Neural crest cell (in vitro differentiated cells): ENCODE measurements at regions not wholly inside any gene's neighbourhood (a gene's known extent, or its start where the extent isn't known, plus 50 kb on each side); places are given as distances from the start of the nearest gene placed in this dataset.

Experiments used
- DNase-seq: peaks from one replicate; pipeline ENCODE4 v3.0.0; 2021; ENCODE audit warnings: low read depth, mixed read lengths, low spot score
- H3K27ac Mint-ChIP-seq: one replicate; pipeline ENCODE4 v1.8.0; 2021; ENCODE audit warnings: mild to moderate bottlenecking, mixed read lengths; ENCODE audit not compliant: unreplicated experiment
- H3K27me3 Mint-ChIP-seq: 2 replicates; pipeline ENCODE4 v1.8.0; 2021; ENCODE audit warnings: low read depth, mild to moderate bottlenecking, mixed read lengths
- H3K36me3 Mint-ChIP-seq: 2 replicates; pipeline ENCODE4 v1.8.0; 2021; ENCODE audit warnings: low read depth, mild to moderate bottlenecking, mixed read lengths
- H3K4me1 Mint-ChIP-seq: 2 replicates; pipeline ENCODE4 v1.8.0; 2021; ENCODE audit warnings: mixed read lengths
- H3K4me3 Mint-ChIP-seq: one replicate; pipeline ENCODE4 v1.8.0; 2021; ENCODE audit warnings: mild to moderate bottlenecking, mixed read lengths
- H3K9me3 Mint-ChIP-seq: 2 replicates; pipeline ENCODE4 v1.8.0; 2021; ENCODE audit warnings: mixed read lengths
- TF ChIP-seq, protein P1 (sequence below): fragments of 200-600 bp; sonication (generic); conservative IDR thresholded peaks from 2 replicates; pipeline ENCODE4 v1.5.0; 2021; ENCODE audit warnings: antibody characterized with exemption, mild to moderate bottlenecking

GRCh38 chr5:56745864-56746263 is 69.5 kb upstream of the MAP3K1 start:
- Mint-ChIP-seq H3K9me3 (peaks cover 11% of the 10 kb centered on the region), H3K36me3 (no peaks in the 10 kb centered on the region), H3K27ac (no peak overlapping the region), H3K4me1 (no peaks in the 10 kb centered on the region), H3K4me3 (no peak overlapping the region), H3K27me3 (no peaks in the 10 kb centered on the region)
- TF ChIP-seq, protein P1, sequence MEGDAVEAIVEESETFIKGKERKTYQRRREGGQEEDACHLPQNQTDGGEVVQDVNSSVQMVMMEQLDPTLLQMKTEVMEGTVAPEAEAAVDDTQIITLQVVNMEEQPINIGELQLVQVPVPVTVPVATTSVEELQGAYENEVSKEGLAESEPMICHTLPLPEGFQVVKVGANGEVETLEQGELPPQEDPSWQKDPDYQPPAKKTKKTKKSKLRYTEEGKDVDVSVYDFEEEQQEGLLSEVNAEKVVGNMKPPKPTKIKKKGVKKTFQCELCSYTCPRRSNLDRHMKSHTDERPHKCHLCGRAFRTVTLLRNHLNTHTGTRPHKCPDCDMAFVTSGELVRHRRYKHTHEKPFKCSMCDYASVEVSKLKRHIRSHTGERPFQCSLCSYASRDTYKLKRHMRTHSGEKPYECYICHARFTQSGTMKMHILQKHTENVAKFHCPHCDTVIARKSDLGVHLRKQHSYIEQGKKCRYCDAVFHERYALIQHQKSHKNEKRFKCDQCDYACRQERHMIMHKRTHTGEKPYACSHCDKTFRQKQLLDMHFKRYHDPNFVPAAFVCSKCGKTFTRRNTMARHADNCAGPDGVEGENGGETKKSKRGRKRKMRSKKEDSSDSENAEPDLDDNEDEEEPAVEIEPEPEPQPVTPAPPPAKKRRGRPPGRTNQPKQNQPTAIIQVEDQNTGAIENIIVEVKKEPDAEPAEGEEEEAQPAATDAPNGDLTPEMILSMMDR = no peak
- DNase-seq = no peak

GRCh38 chr5:56740868-56741267 is 74.5 kb upstream of the MAP3K1 start:
- H3K4me1 Mint-ChIP-seq = peaks cover 14% of the 10 kb centered on the region
- no peak overlapping the region for H3K27ac Mint-ChIP-seq
- DNase-seq = no peak
- TF ChIP-seq, protein P1 = no peak
- no peaks in the 10 kb centered on the region for H3K27me3 Mint-ChIP-seq
- H3K9me3 Mint-ChIP-seq = peaks cover 4% of the 10 kb centered on the region
- H3K4me3 Mint-ChIP-seq = no peak overlapping the region
- no peaks in the 10 kb centered on the region for H3K36me3 Mint-ChIP-seq

- Mint-ChIP-seq H3K27ac (no peak overlapping the region), H3K36me3 (no peaks in the 10 kb centered on the region), H3K4me3 (no peak overlapping the region), H3K9me3 (peaks cover 4% of the 10 kb centered on the region), H3K27me3 (no peaks in the 10 kb centered on the region), H3K4me1 (peaks cover 21% of the 10 kb centered on the region)
- no peak for DNase-seq
- TF ChIP-seq, protein P1 = no peak
Observed at GRCh38 chr5:56739990-56740389, 75.4 kb upstream of the MAP3K1 start.

GRCh38 chr5:56737951-56738606 is 77.3 kb upstream of the MAP3K1 start:
- DNase-seq = no peak
- Mint-ChIP-seq H3K36me3 (no peaks in the 10 kb centered on the region), H3K27ac (no peak overlapping the region), H3K27me3 (no peaks in the 10 kb centered on the region), H3K4me1 (peaks cover 40% of the 10 kb centered on the region), H3K4me3 (no peak overlapping the region), H3K9me3 (peaks cover 5% of the 10 kb centered on the region)
- TF ChIP-seq, protein P1 = no peak

- Mint-ChIP-seq H3K9me3 (peaks cover 10% of the 10 kb centered on the region), H3K4me1 (peaks cover 43% of the 10 kb centered on the region), H3K27me3 (no peaks in the 10 kb centered on the region), H3K27ac (no peak overlapping the region), H3K36me3 (no peaks in the 10 kb centered on the region), H3K4me3 (no peak overlapping the region)
- TF ChIP-seq, protein P1 = no peak
- DNase-seq = no peak
Observed at GRCh38 chr5:56737002-56737621, 78.2 kb upstream of the MAP3K1 start.
